ENCODE measurements at regions not wholly inside any gene's neighbourhood (a gene's known extent, or its start where the extent isn't known, plus 50 kb on each side); places are given as distances from the start of the nearest gene placed in this dataset.

GRCh38 chr1:207227131-207227630 is 94.3 kb upstream of the CD55 start:
- TF ChIP-seq POLR2A (IDR thresholded peaks at IDR 0.05) (no peak), POLR2AphosphoS5 (IDR thresholded peaks at IDR 0.05) (no peak)
